Caco-2 (cell line): ENCODE measurements at regions not wholly inside any gene's neighbourhood (a gene's known extent, or its start where the extent isn't known, plus 50 kb on each side); places are given as distances from the start of the nearest gene placed in this dataset.

Experiments used
- BruUV-seq: library from RNA; stranded (reverse); fragments of 400-500 nt; replicated peaks from 2 replicates; lab custom pipeline; 2021; lab: Mats Ljungman, UMichigan
- CTCF ChIA-PET: fragments of 300-600 bp; sonication (Branson Sonifier 250); formaldehyde crosslinking; loops from one replicate; lab custom pipeline; 2022; ENCODE audit warnings: antibody characterized with exemption; lab: Charles Lee
- POLR2A ChIA-PET: fragments of 300-600 bp; sonication (Branson Sonifier 250); formaldehyde crosslinking; loops from one replicate; lab custom pipeline; 2022; ENCODE audit warnings: antibody characterized with exemption; lab: Charles Lee
- DNase-seq, 2 experiments: peaks; one replicate each; pipeline versions ENCODE4 v3.0.0 to v3.0.0-alpha.2; 2020 to 2022
- H3K27me3 ChIP-seq: replicated peaks from 2 replicates; pipeline ENCODE4 v1.6.0; 2011; ENCODE audit warnings: low read length; ENCODE audit not compliant: control insufficient read depth, insufficient read depth
- H3K36me3 ChIP-seq: 2 replicates; pipeline ENCODE4 v1.5.1; 2011; ENCODE audit warnings: low read length; ENCODE audit not compliant: control insufficient read depth, insufficient read depth
- H3K4me1 ChIP-seq: fragments of 250-450 bp; sonication (Bioruptor Pico); 2 replicates; pipeline ENCODE4 v1.5.1; 2020; ENCODE audit warnings: mild to moderate bottlenecking
- H3K4me3 ChIP-seq: 2 replicates; pipeline ENCODE4 v1.5.1; 2011; ENCODE audit warnings: low read depth, mild to moderate bottlenecking, control low read depth, low read length
- H3K9me3 ChIP-seq: fragments of 250-450 bp; sonication (Bioruptor Pico); 2 replicates; pipeline ENCODE4 v1.5.1; 2020; ENCODE audit warnings: mild to moderate bottlenecking, moderate library complexity
- H3K27ac Mint-ChIP-seq: one replicate; pipeline ENCODE4 v1.8.0; 2022; ENCODE audit warnings: mixed read lengths; ENCODE audit not compliant: unreplicated experiment
- H3K27me3 Mint-ChIP-seq: one replicate; pipeline ENCODE4 v1.8.0; 2022; ENCODE audit warnings: mixed read lengths; ENCODE audit not compliant: insufficient read depth, unreplicated experiment
- H3K36me3 Mint-ChIP-seq: one replicate; pipeline ENCODE4 v1.8.0; 2022; ENCODE audit warnings: mild to moderate bottlenecking, mixed read lengths; ENCODE audit not compliant: insufficient read depth, unreplicated experiment
- H3K4me1 Mint-ChIP-seq: one replicate; pipeline ENCODE4 v1.8.0; 2022; ENCODE audit warnings: low read depth, mixed read lengths; ENCODE audit not compliant: unreplicated experiment
- H3K4me3 Mint-ChIP-seq: one replicate; pipeline ENCODE4 v1.8.0; 2022; ENCODE audit warnings: mild to moderate bottlenecking, moderate library complexity, mixed read lengths; ENCODE audit not compliant: unreplicated experiment
- H3K9me3 Mint-ChIP-seq: one replicate; pipeline ENCODE4 v1.8.0; 2022; ENCODE audit warnings: mixed read lengths; ENCODE audit not compliant: unreplicated experiment
- intact Hi-C: fragments of 100-400 bp; cut with micrococcal nuclease; formaldehyde crosslinking; loops from one replicate; pipeline ENCODE4 v1.10.0; 2022; ENCODE audit not compliant: unreplicated experiment
- TF ChIP-seq, protein P1 (sequence below), 2 experiments: fragments of 200-600 bp in 1 of 2; IDR thresholded peaks; 1 replicate in 1 of 2; 2 replicates in 1 of 2; pipeline versions ENCODE4 v1.5.1 to v1.8.0; 2011 to 2022; ENCODE audit warnings: antibody characterized with exemption in 1 of 2, control low read depth in 1 of 2, inconsistent platforms in 1 of 2, low read depth in 1 of 2, low read length in 1 of 2, mild to moderate bottlenecking in 1 of 2, moderate library complexity in 1 of 2; ENCODE audit not compliant: insufficient read depth in 1 of 2, severe bottlenecking in 1 of 2, unreplicated experiment in 1 of 2

DNA sequence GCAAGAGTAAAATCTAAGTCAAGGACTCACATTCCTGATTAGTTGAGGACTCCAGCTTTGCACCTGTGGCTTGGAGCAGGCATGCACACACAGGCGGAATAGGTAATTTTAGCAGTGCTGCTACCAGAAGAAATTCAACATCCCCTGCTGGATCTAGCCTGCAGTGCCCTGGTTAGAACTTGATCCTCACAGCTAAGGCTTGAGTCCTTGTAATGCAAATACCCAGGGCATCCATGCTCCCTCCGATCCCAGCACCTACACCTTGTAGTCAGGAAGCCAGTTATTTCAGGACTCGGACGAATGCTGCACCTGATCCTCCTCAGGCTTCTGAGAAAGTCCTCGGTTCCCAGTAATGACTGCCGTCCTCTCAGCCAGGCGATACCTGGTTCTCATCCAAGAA lies 309.0 kb upstream of the AMIGO2 start:
- Mint-ChIP-seq H3K27me3 (no peaks in the 10 kb centered on the region), H3K36me3 (no peaks in the 10 kb centered on the region), H3K9me3 (no peaks in the 10 kb centered on the region), H3K27ac (no peak overlapping the region), H3K4me3 (no peak overlapping the region), H3K4me1 (peaks cover 8% of the 10 kb centered on the region)
- H3K4me3 ChIP-seq = no peak overlapping the region
- ChIA-PET CTCF (no interaction called here), POLR2A (no interaction called here)
- no peak for DNase-seq
- intact Hi-C loops = no loop called here
- no peaks in the 10 kb centered on the region for H3K36me3 ChIP-seq
- peaks cover 13% of the 10 kb centered on the region; the same call in 1 of the 2 replicates for H3K4me1 ChIP-seq
- no TSS peak for BruUV-seq
- no peaks in the 10 kb centered on the region for H3K9me3 ChIP-seq
- TF ChIP-seq, protein P1, sequence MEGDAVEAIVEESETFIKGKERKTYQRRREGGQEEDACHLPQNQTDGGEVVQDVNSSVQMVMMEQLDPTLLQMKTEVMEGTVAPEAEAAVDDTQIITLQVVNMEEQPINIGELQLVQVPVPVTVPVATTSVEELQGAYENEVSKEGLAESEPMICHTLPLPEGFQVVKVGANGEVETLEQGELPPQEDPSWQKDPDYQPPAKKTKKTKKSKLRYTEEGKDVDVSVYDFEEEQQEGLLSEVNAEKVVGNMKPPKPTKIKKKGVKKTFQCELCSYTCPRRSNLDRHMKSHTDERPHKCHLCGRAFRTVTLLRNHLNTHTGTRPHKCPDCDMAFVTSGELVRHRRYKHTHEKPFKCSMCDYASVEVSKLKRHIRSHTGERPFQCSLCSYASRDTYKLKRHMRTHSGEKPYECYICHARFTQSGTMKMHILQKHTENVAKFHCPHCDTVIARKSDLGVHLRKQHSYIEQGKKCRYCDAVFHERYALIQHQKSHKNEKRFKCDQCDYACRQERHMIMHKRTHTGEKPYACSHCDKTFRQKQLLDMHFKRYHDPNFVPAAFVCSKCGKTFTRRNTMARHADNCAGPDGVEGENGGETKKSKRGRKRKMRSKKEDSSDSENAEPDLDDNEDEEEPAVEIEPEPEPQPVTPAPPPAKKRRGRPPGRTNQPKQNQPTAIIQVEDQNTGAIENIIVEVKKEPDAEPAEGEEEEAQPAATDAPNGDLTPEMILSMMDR (IDR thresholded peaks at IDR 0.05; ENCODE audit: insufficient read depth in 1 of 2, low read depth in 1 of 2, low read length in 1 of 2, severe bottlenecking in 1 of 2, unreplicated experiment in 1 of 2) = no peak
- no peaks in the 10 kb centered on the region for H3K27me3 ChIP-seq

DNA sequence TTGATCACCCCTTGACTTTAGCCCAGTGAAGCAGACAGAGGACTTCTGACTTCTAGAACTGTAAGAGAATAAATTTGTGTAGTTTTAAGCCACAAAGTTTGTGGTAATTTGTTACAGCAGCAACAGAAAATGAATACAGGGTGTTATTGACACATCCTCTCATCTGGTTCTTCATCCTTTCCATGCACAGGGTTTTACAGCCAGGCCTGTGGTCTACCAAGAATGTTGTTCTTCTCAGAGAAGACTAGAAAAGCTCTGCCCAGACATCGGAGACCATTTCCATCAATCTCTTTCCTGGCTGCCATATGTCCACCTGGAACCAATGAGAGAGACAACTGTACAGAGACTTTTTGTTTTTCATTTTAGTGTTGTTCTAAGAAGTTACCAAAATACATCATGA lies 308.2 kb upstream of the AMIGO2 start:
- ChIA-PET CTCF (no interaction called here), POLR2A (no interaction called here)
- Mint-ChIP-seq H3K4me3 (no peak overlapping the region), H3K9me3 (no peaks in the 10 kb centered on the region), H3K27me3 (no peaks in the 10 kb centered on the region), H3K36me3 (no peaks in the 10 kb centered on the region), H3K4me1 (peaks cover 9% of the 10 kb centered on the region), H3K27ac (no peak overlapping the region)
- intact Hi-C loops = no loop called here
- Histone ChIP-seq H3K4me1 (peaks cover 12% of the 10 kb centered on the region; the same call in 1 of the 2 replicates), H3K4me3 (no peak overlapping the region), H3K9me3 (no peaks in the 10 kb centered on the region), H3K36me3 (no peaks in the 10 kb centered on the region), H3K27me3 (no peaks in the 10 kb centered on the region)
- no TSS peak for BruUV-seq
- TF ChIP-seq, protein P1 (IDR thresholded peaks at IDR 0.05; ENCODE audit: insufficient read depth in 1 of 2, low read depth in 1 of 2, low read length in 1 of 2, severe bottlenecking in 1 of 2, unreplicated experiment in 1 of 2) = no peak
- DNase-seq = no peak

DNA sequence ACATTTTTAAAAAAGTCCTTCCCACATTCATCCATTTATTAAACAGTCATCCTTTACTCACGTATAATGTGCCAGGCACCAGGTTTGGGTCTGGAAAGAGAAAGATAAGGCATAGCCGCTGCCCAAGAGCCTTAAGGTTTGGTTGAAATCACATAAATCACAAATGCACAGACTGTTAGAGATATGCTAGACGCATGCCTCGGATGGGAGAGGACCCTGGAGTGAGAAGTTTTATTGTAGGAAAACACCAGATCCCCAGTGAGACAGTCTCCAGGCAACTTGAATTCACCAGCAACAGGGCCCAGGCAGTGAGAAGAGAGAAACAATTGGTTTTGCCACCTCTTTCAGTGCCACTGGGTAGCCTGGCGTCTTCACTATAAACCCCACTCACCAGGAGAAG lies 305.9 kb upstream of the AMIGO2 start:
- ChIA-PET POLR2A (no interaction called here), CTCF (no interaction called here)
- H3K4me1 Mint-ChIP-seq = peaks cover 9% of the 10 kb centered on the region
- no peak overlapping the region for H3K27ac Mint-ChIP-seq
- no TSS peak for BruUV-seq
- no peaks in the 10 kb centered on the region for H3K9me3 Mint-ChIP-seq
- H3K36me3 ChIP-seq = no peaks in the 10 kb centered on the region
- no peak overlapping the region for H3K4me3 Mint-ChIP-seq
- intact Hi-C loops = no loop called here
- DNase-seq = no peak
- H3K4me3 ChIP-seq = no peak overlapping the region
- peaks cover 12% of the 10 kb centered on the region; the same call in 1 of the 2 replicates for H3K4me1 ChIP-seq
- H3K27me3 Mint-ChIP-seq = no peaks in the 10 kb centered on the region
- no peaks in the 10 kb centered on the region for H3K36me3 Mint-ChIP-seq
- H3K27me3 ChIP-seq = no peaks in the 10 kb centered on the region
- TF ChIP-seq, protein P1 (IDR thresholded peaks at IDR 0.05; ENCODE audit: insufficient read depth in 1 of 2, low read depth in 1 of 2, low read length in 1 of 2, severe bottlenecking in 1 of 2, unreplicated experiment in 1 of 2) = no peak
- no peaks in the 10 kb centered on the region for H3K9me3 ChIP-seq
